H1 (cell line): ENCODE measurements at regions not wholly inside any gene's neighbourhood (a gene's known extent, or its start where the extent isn't known, plus 50 kb on each side); places are given as distances from the start of the nearest gene placed in this dataset.

Experiments used
- CTCF ChIA-PET: fragments of 300-600 bp; sonication (Branson Sonifier 250); formaldehyde crosslinking; loops from one replicate; lab custom pipeline; 2021; ENCODE audit not compliant: partially characterized antibody; lab: Charles Lee
- POLR2A ChIA-PET: fragments of 300-600 bp; sonication (Branson Sonifier 250); formaldehyde crosslinking; loops from one replicate; lab custom pipeline; 2021; ENCODE audit warnings: inconsistent platforms; ENCODE audit not compliant: partially characterized antibody; lab: Charles Lee
- DNase-seq, 2 experiments: peaks; one replicate each; pipeline versions ENCODE4 v3.0.0 to v3.0.0-alpha.2; 2010 to 2022; ENCODE audit warnings: low spot score in 2 of 2, low read depth in 1 of 2, mixed read lengths in 1 of 2
- FAIRE-seq: peaks from 2 replicates; lab custom pipeline; 2011; peaks lifted over from hg19 to GRCh38; lab: Jason Lieb, UNC
- H2AFZ ChIP-seq: 2 replicates; pipeline ENCODE4 v1.8.1; 2012; ENCODE audit warnings: low read length, inconsistent platforms
- H2AK5ac ChIP-seq: 2 replicates; pipeline ENCODE4 v1.6.1; 2013; ENCODE audit warnings: low read depth, low read length
- H2BK120ac ChIP-seq: replicated peaks from 2 replicates; pipeline ENCODE3; 2013; ENCODE audit warnings: low read depth, low read length, inconsistent platforms
- H2BK12ac ChIP-seq: 2 replicates; pipeline ENCODE4 v1.6.1; 2013; ENCODE audit warnings: low read depth, low read length
- H2BK15ac ChIP-seq: 2 replicates; pipeline ENCODE4 v1.6.1; 2013; ENCODE audit warnings: low read length
- H2BK20ac ChIP-seq: 2 replicates; pipeline ENCODE4 v1.6.1; 2013; ENCODE audit warnings: low read length
- H2BK5ac ChIP-seq: 2 replicates; pipeline ENCODE4 v1.6.1; 2013; ENCODE audit warnings: low read depth, low read length
- H3K14ac ChIP-seq: 2 replicates; pipeline ENCODE4 v1.6.1; 2013; ENCODE audit warnings: inconsistent platforms; ENCODE audit not compliant: insufficient read length
- H3K18ac ChIP-seq: 2 replicates; pipeline ENCODE4 v1.6.1; 2013; ENCODE audit warnings: low read length; ENCODE audit errors: extremely low read depth
- H3K23ac ChIP-seq: 2 replicates; pipeline ENCODE4 v1.6.1; 2013; ENCODE audit warnings: inconsistent platforms; ENCODE audit not compliant: insufficient read length
- H3K23me2 ChIP-seq: 2 replicates; pipeline ENCODE4 v1.6.1; 2013; ENCODE audit warnings: low read depth, low read length
- H3K27ac ChIP-seq: 2 replicates; pipeline ENCODE4 v1.6.1; 2011; ENCODE audit warnings: low read depth, low read length, inconsistent platforms
- H3K27me3 ChIP-seq, 4 experiments: replicated peaks in 1 of 4; 1 replicate in 1 of 4; 2 replicates in 3 of 4; pipeline versions ENCODE4 v1.6.1 to v1.8.1; 2011 to 2013; ENCODE audit warnings: low read length in 3 of 4, mild to moderate bottlenecking in 3 of 4, inconsistent platforms in 2 of 4, mixed read lengths in 2 of 4, moderate library complexity in 1 of 4; ENCODE audit not compliant: control insufficient read depth in 3 of 4, insufficient read depth in 3 of 4; ENCODE audit errors: extremely low read depth in 1 of 4
- H3K36me3 ChIP-seq, 4 experiments: 2 replicates each; pipeline versions ENCODE4 v1.6.1 to v1.8.1; 2011 to 2013; ENCODE audit warnings: mild to moderate bottlenecking in 4 of 4, low read length in 3 of 4, moderate library complexity in 2 of 4, control low read depth in 1 of 4, inconsistent platforms in 1 of 4; ENCODE audit not compliant: insufficient read depth in 4 of 4, control insufficient read depth in 2 of 4
- H3K4ac ChIP-seq: replicated peaks from 2 replicates; pipeline ENCODE3; 2013; ENCODE audit warnings: low read length, low read depth, mixed read lengths, inconsistent platforms; ENCODE audit not compliant: insufficient read length
- H3K4me1 ChIP-seq, 4 experiments: replicated peaks in 1 of 4; 1 replicate in 1 of 4; 2 replicates in 3 of 4; pipeline versions ENCODE4 v1.6.1 to v1.8.1; 2011 to 2013; ENCODE audit warnings: low read length in 3 of 4, inconsistent platforms in 2 of 4, mixed read lengths in 1 of 4; ENCODE audit not compliant: insufficient read depth in 4 of 4, control insufficient read depth in 3 of 4
- H3K4me2 ChIP-seq, 2 experiments: 2 replicates each; pipeline versions ENCODE4 v1.6.1 to v1.8.1; 2011 to 2013; ENCODE audit warnings: low read depth in 2 of 2, low read length in 2 of 2, control low read depth in 1 of 2, inconsistent platforms in 1 of 2, mild to moderate bottlenecking in 1 of 2; ENCODE audit not compliant: insufficient read depth in 1 of 2
- H3K4me3 ChIP-seq, 4 experiments: fragments of 200-600, 300-600 bp in 1 of 4; sonication (generic), shearing (Covaris generic), sonication (Bioruptor Twin) in 1 of 4; 2 replicates each; pipeline versions ENCODE4 v1.5.1 to v1.8.1; 2011 to 2016; ENCODE audit warnings: low read length in 4 of 4, low read depth in 3 of 4, control low read depth in 2 of 4, inconsistent platforms in 2 of 4, mild to moderate bottlenecking in 2 of 4, mixed read lengths in 1 of 4, moderate library complexity in 1 of 4; ENCODE audit not compliant: insufficient read depth in 2 of 4; ENCODE audit errors: extremely low read depth in 1 of 4
- H3K56ac ChIP-seq: replicated peaks from 2 replicates; pipeline ENCODE3; 2013; ENCODE audit warnings: low read depth, mild to moderate bottlenecking, mixed read lengths, low read length, inconsistent platforms; ENCODE audit not compliant: insufficient read length
- H3K79me1 ChIP-seq: 2 replicates; pipeline ENCODE4 v1.6.1; 2013; ENCODE audit warnings: low read depth, low read length, control low read depth
- H3K79me2 ChIP-seq, 2 experiments: 2 replicates each; pipeline versions ENCODE4 v1.6.1 to v1.8.1; 2012 to 2013; ENCODE audit warnings: low read length in 2 of 2, mild to moderate bottlenecking in 2 of 2, inconsistent platforms in 1 of 2; ENCODE audit not compliant: insufficient read depth in 2 of 2, control insufficient read depth in 1 of 2
- H3K9ac ChIP-seq, 4 experiments: replicated peaks in 1 of 4; 1 replicate in 1 of 4; 2 replicates in 3 of 4; pipeline versions ENCODE4 v1.6.1 to v1.8.1; 2011 to 2013; ENCODE audit warnings: low read depth in 3 of 4, low read length in 3 of 4, control low read depth in 2 of 4, mild to moderate bottlenecking in 2 of 4, moderate library complexity in 2 of 4, inconsistent platforms in 1 of 4; ENCODE audit errors: extremely low read depth in 1 of 4
- H3K9me3 ChIP-seq, 2 experiments: 2 replicates each; pipeline versions ENCODE4 v1.6.1 to v1.8.1; 2012 to 2013; ENCODE audit warnings: mild to moderate bottlenecking in 2 of 2, moderate library complexity in 2 of 2, control low read depth in 1 of 2, inconsistent platforms in 1 of 2, low read depth in 1 of 2, low read length in 1 of 2, mixed read lengths in 1 of 2; ENCODE audit not compliant: insufficient read depth in 2 of 2
- H4K20me1 ChIP-seq, 2 experiments: replicated peaks in 1 of 2; 2 replicates each; pipeline versions ENCODE3 to v1.8.1; 2011 to 2013; ENCODE audit warnings: inconsistent platforms in 2 of 2, low read length in 2 of 2, mild to moderate bottlenecking in 1 of 2; ENCODE audit not compliant: insufficient read depth in 2 of 2, control insufficient read depth in 1 of 2
- H4K5ac ChIP-seq: 2 replicates; pipeline ENCODE4 v1.6.1; 2013; ENCODE audit warnings: low read length, low read depth, mixed read lengths, inconsistent platforms; ENCODE audit not compliant: insufficient read length
- H4K8ac ChIP-seq: 2 replicates; pipeline ENCODE4 v1.8.0; 2013; ENCODE audit warnings: mild to moderate bottlenecking, moderate library complexity, low read length, inconsistent platforms; ENCODE audit not compliant: insufficient read depth; ENCODE audit errors: extremely low read depth
- H4K91ac ChIP-seq: replicated peaks from 2 replicates; pipeline ENCODE3; 2013; ENCODE audit warnings: low read length, mixed read lengths, inconsistent platforms; ENCODE audit not compliant: insufficient read length
- CHD2 ChIP-seq: IDR thresholded peaks from 2 replicates; pipeline ENCODE4 v1.6.1; 2012; ENCODE audit warnings: low read length, improper control_type of control experiment
- JUND ChIP-seq: IDR thresholded peaks from 2 replicates; pipeline ENCODE4 v1.6.1; 2011; ENCODE audit warnings: mild to moderate bottlenecking, improper control_type of control experiment, low read length
- KDM1A ChIP-seq: fragments of 200-600, 300-600 bp; sonication (generic); IDR thresholded peaks from 2 replicates; pipeline ENCODE4 v1.7.1; 2016; ENCODE audit warnings: mild to moderate bottlenecking, low read length, borderline replicate concordance
- MAFK ChIP-seq: IDR thresholded peaks from 2 replicates; pipeline ENCODE4 v1.6.1; 2012; ENCODE audit warnings: low read depth, mild to moderate bottlenecking, improper control_type of control experiment, low read length
- POLR2A ChIP-seq, 2 experiments: IDR thresholded peaks; 1 replicate in 1 of 2; 2 replicates in 1 of 2; pipeline ENCODE4 v1.6.1; 2011; ENCODE audit warnings: low read depth in 2 of 2, low read length in 2 of 2, mild to moderate bottlenecking in 2 of 2; ENCODE audit errors: control extremely low read depth in 1 of 2
- POLR2AphosphoS5 ChIP-seq: IDR thresholded peaks from 2 replicates; pipeline ENCODE4 v1.6.1; 2011; ENCODE audit warnings: low read depth, low read length
- POU5F1 ChIP-seq: IDR thresholded peaks from 2 replicates; pipeline ENCODE4 v1.6.1; 2011; ENCODE audit warnings: low read depth, mild to moderate bottlenecking, low read length, moderate library complexity
- RNF2 ChIP-seq: fragments of 200-900, 300-1000 bp; sonication (generic); IDR thresholded peaks from 2 replicates; pipeline ENCODE4 v1.7.1; 2016; ENCODE audit warnings: borderline replicate concordance, low read depth, mild to moderate bottlenecking, antibody characterized with exemption, low read length; ENCODE audit not compliant: poor library complexity, severe bottlenecking; ENCODE audit errors: missing control alignments
- SIN3A ChIP-seq, 2 experiments: IDR thresholded peaks in 1 of 2; conservative IDR thresholded peaks in 1 of 2; 2 replicates each; pipeline ENCODE4 v1.6.1; 2011 to 2012; ENCODE audit warnings: low read length in 2 of 2, improper control_type of control experiment in 1 of 2, low read depth in 1 of 2, mild to moderate bottlenecking in 1 of 2
- SIX5 ChIP-seq: IDR thresholded peaks from 2 replicates; pipeline ENCODE4 v1.6.1; 2011; ENCODE audit warnings: mild to moderate bottlenecking, low read depth, low read length
- SP2 ChIP-seq: IDR thresholded peaks from 2 replicates; pipeline ENCODE4 v1.6.1; 2012; ENCODE audit warnings: mild to moderate bottlenecking, low read length, inconsistent platforms
- SP4 ChIP-seq: IDR thresholded peaks from 2 replicates; pipeline ENCODE4 v1.6.1; 2012; ENCODE audit warnings: low read length, inconsistent platforms
- TEAD4 ChIP-seq: IDR thresholded peaks from 2 replicates; pipeline ENCODE4 v1.6.1; 2012; ENCODE audit warnings: low read depth, low read length, inconsistent platforms, mixed read lengths
- USF2 ChIP-seq: IDR thresholded peaks from 2 replicates; pipeline ENCODE4 v1.6.1; 2011; ENCODE audit warnings: low read length, improper control_type of control experiment
- WGBS, 2 experiments: shearing (Covaris generic) in 1 of 2; methylation state at CpG; one replicate each; pipeline versions ENCODE4 v1.1.6 to v1.1.7; 2013 to 2015; ENCODE audit warnings: low lambda C conversion rate in 2 of 2, mixed read lengths in 2 of 2, inconsistent platforms in 1 of 2, low coverage in 1 of 2, missing lambda C conversion rate in 1 of 2; ENCODE audit not compliant: insufficient replicate concordance in 2 of 2, insufficient coverage in 1 of 2, insufficient read length in 1 of 2; ENCODE audit errors: extremely low coverage in 1 of 2, missing lambda C conversion rate in 1 of 2; 5-methylcytosine and 5-hydroxymethylcytosine counted together
- TF ChIP-seq, protein P1 (sequence below): IDR thresholded peaks from 2 replicates; pipeline ENCODE4 v1.6.1; 2012; ENCODE audit warnings: inconsistent platforms

DNA sequence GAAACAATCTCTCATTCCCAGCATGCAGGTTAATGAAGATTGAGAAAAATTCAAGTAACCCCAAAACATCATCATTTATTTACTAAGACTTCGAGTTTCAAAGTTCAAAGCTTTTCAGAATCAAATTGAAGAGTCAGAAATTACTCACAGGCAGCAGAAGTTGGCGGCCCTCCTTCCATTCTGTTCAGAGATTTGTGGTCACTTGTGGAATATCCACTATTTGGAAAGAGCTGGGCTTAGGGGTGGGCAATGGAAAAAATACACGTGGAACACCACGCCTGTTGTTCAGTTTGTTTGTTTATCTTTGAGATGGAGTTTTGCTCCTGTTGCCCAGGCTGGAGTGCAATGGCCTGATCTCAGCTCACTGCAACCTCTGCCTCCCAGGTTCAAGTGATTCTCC is 108.6 kb upstream of the NAA20 start:
- Histone ChIP-seq H3K27ac (no peak overlapping the region), H2BK12ac (no peak overlapping the region), H2BK15ac (no peak overlapping the region), H4K20me1 (no peaks in the 10 kb centered on the region), H2AFZ (no peak overlapping the region), H3K9ac (no peak overlapping the region), H4K91ac (no peak overlapping the region), H3K36me3 (no peaks in the 10 kb centered on the region), H3K4ac (no peak overlapping the region), H2AK5ac (no peak overlapping the region), H4K8ac (no peak overlapping the region), H3K56ac (no peak overlapping the region), H2BK5ac (no peak overlapping the region), H3K18ac (no peak overlapping the region), H3K4me3 (no peak overlapping the region), H3K23me2 (no peaks in the 10 kb centered on the region), H3K9me3 (no peaks in the 10 kb centered on the region), H3K27me3 (no peaks in the 10 kb centered on the region), H2BK120ac (no peak overlapping the region), H3K79me2 (no peaks in the 10 kb centered on the region), H3K14ac (no peak overlapping the region), H4K5ac (no peak overlapping the region), H3K79me1 (no peaks in the 10 kb centered on the region), H3K23ac (no peak overlapping the region), H3K4me2 (no peak overlapping the region), H2BK20ac (no peak overlapping the region), H3K4me1 (no peaks in the 10 kb centered on the region)
- 80% methylated on average over 4 of the region's 4 CpGs; no CpG with 5 or more reads in 1 of the 2 experiments for WGBS, 2 experiments
- DNase-seq = no peak
- FAIRE-seq = no peak
- ChIA-PET POLR2A (no interaction called here), CTCF (interaction anchor here (0.7 to 1.9 kb wide), 2 partner anchors 13 to 140 kb away, joined by 3 to 4 read pairs; no protein-coding TSS in a partner anchor)
- TF ChIP-seq CHD2 = no peak
- no peak for TF ChIP-seq MAFK
- TF ChIP-seq SIX5 = no peak
- no peak for TF ChIP-seq JUND
- TF ChIP-seq, protein P1, sequence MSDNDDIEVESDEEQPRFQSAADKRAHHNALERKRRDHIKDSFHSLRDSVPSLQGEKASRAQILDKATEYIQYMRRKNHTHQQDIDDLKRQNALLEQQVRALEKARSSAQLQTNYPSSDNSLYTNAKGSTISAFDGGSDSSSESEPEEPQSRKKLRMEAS = no peak
- TF ChIP-seq TEAD4 = no peak
- no peak for TF ChIP-seq POU5F1
- TF ChIP-seq SP4 = no peak
- TF ChIP-seq POLR2AphosphoS5 = no peak
- TF ChIP-seq RNF2 = no peak
- TF ChIP-seq USF2 = no peak
- TF ChIP-seq KDM1A = no peak
- no peak for TF ChIP-seq SP2
- TF ChIP-seq POLR2A (IDR thresholded peaks at IDR 0.05; ENCODE audit: control extremely low read depth in 1 of 2, low read depth in 2 of 2, low read length in 2 of 2) = no peak
- no peak for TF ChIP-seq SIN3A (conservative IDR thresholded peaks at IDR 0.05 in 1 of 2, IDR thresholded peaks at IDR 0.05 in 1 of 2; ENCODE audit: low read depth in 1 of 2, low read length in 2 of 2)
